ENCODE measurements at regions not wholly inside any gene's neighbourhood (a gene's known extent, or its start where the extent isn't known, plus 50 kb on each side); places are given as distances from the start of the nearest gene placed in this dataset.

DNA sequence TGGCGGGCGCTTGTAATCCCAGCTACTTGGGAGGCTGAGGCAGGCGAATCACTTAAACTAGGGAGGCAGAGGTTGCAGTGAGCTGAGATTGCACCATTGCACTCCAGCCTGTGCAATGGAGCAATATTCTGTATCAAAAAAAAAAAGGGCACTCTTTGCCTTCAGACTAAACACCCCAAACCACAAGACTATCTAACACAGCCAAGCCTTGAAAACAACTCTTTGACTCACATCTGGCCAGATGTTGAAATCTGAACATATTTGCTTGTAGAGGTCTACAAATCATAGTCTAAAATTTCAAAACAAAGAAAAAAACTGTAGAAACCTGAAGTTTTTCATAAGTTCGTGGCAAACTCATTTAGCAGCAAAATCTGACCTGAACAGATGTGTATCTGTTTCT, 94.9 kb downstream of the FAM161A start:
- no peak for FAIRE-seq
- DNase-seq (ENCODE audit: insufficient read length, low spot score): no peak
- TF ChIP-seq POU2F2 (IDR thresholded peaks at IDR 0.05; ENCODE audit: low read depth, low read length) (no peak), SPI1 (IDR thresholded peaks at IDR 0.05; ENCODE audit: low read depth, low read length) (no peak), POLR2A (IDR thresholded peaks at IDR 0.05; ENCODE audit: low read depth, low read length) (no peak), TAF1 (IDR thresholded peaks at IDR 0.05; ENCODE audit: low read depth, low read length) (no peak), PAX5 (IDR thresholded peaks at IDR 0.05; ENCODE audit: insufficient read depth, low read length, severe bottlenecking) (no peak), POLR2AphosphoS5 (IDR thresholded peaks at IDR 0.05; ENCODE audit: low read depth, low read length) (no peak)

DNA sequence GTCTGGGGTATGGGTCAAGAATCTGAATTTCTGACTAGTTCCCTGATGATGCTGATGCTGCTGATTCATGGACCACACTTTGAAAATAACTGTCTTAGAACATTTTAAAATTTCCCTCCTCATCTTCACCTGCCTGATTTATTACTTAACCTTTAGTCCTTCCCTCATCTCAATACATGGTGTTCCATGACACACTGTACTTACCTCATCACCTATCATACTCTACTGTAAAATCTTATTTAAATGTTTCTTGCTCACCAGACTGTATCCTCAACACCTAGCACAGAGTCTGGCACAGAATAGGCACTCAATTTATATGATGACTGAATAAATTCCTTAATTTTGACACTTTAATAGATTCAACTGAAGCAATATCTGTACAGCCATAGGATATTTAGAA, 95.7 kb downstream of the FAM161A start:
- no peak for FAIRE-seq
- no peak for DNase-seq (ENCODE audit: insufficient read length, low spot score)
- TF ChIP-seq POU2F2 (IDR thresholded peaks at IDR 0.05; ENCODE audit: low read depth, low read length): no peak
- TF ChIP-seq PAX5 (IDR thresholded peaks at IDR 0.05; ENCODE audit: insufficient read depth, low read length, severe bottlenecking): no peak
- TF ChIP-seq POLR2A (IDR thresholded peaks at IDR 0.05; ENCODE audit: low read depth, low read length): no peak
- TF ChIP-seq POLR2AphosphoS5 (IDR thresholded peaks at IDR 0.05; ENCODE audit: low read depth, low read length): no peak
- no peak for TF ChIP-seq SPI1 (IDR thresholded peaks at IDR 0.05; ENCODE audit: low read depth, low read length)
- no peak for TF ChIP-seq TAF1 (IDR thresholded peaks at IDR 0.05; ENCODE audit: low read depth, low read length)

DNA sequence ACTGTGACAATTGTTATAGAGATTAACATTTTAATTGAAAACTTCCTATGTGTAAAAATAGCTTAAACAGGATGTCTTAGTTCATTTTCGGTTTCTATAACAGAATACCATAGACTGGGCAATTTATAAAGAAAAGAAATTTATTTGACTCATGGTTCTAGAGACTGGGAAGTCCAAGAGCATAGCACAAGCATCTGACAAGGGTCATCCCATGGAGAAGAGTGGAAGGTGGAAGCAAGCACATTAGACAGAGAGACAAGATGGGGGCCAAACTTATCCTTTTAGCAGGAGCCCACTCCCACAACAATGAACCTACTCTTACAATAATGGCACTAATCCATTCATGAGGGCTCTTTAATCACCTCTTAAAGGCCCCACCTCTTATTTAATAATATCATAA, 100.3 kb downstream of the FAM161A start:
- TF ChIP-seq SPI1 (IDR thresholded peaks at IDR 0.05; ENCODE audit: low read depth, low read length) (no peak), TAF1 (IDR thresholded peaks at IDR 0.05; ENCODE audit: low read depth, low read length) (no peak), POU2F2 (IDR thresholded peaks at IDR 0.05; ENCODE audit: low read depth, low read length) (no peak), POLR2AphosphoS5 (IDR thresholded peaks at IDR 0.05; ENCODE audit: low read depth, low read length) (no peak), POLR2A (IDR thresholded peaks at IDR 0.05; ENCODE audit: low read depth, low read length) (no peak), PAX5 (IDR thresholded peaks at IDR 0.05; ENCODE audit: insufficient read depth, low read length, severe bottlenecking) (no peak)
- no peak for FAIRE-seq
- no peak for DNase-seq (ENCODE audit: insufficient read length, low spot score)

DNA sequence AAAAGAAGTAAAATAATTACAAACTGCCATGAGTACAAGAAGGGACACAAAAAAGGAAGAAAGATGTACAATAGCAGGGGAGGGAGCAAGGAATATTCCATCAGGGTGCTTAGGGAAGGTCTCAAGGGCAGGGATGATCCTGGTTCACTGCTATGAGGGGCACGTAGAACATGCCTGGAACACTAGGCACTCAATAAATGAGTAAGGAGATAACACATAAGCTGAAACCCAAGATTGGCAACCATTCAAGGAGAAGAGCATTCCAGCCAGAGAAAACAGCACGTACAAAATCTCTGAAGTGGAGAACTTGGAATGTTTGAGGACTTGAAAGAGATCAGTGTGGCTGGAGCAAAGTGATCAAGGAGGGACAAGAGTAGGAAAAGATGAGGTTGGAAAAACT, 103.2 kb downstream of the FAM161A start:
- DNase-seq (ENCODE audit: insufficient read length, low spot score): no peak
- TF ChIP-seq POU2F2 (IDR thresholded peaks at IDR 0.05; ENCODE audit: low read depth, low read length): no peak
- no peak for FAIRE-seq

DNA sequence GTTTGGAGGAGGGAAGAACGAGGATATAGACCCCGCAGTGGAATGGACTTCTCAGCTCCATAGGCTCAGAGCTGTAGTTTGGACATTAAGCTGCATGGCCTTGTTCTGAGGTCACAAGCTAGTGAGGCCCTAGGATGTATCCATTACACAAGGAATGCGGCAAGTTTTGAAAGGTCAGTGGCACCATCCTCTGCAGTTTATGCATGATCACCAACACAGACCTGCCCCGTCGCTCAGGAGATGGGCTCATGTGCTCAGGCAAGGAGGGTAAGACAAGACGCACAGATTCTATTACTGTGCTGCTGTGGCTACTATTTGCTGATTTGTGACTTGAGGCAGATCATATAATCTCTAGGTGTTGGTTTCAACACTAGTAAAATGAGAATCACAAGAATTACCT, 110.9 kb downstream of the FAM161A start:
- FAIRE-seq: no peak
- no peak for TF ChIP-seq POLR2AphosphoS5 (IDR thresholded peaks at IDR 0.05; ENCODE audit: low read depth, low read length)
- no peak for TF ChIP-seq TAF1 (IDR thresholded peaks at IDR 0.05; ENCODE audit: low read depth, low read length)
- no peak for TF ChIP-seq POU2F2 (IDR thresholded peaks at IDR 0.05; ENCODE audit: low read depth, low read length)
- TF ChIP-seq PAX5 (IDR thresholded peaks at IDR 0.05; ENCODE audit: insufficient read depth, low read length, severe bottlenecking): no peak
- TF ChIP-seq SPI1 (IDR thresholded peaks at IDR 0.05; ENCODE audit: low read depth, low read length): no peak
- TF ChIP-seq POLR2A (IDR thresholded peaks at IDR 0.05; ENCODE audit: low read depth, low read length): no peak
- no peak for DNase-seq (ENCODE audit: insufficient read length, low spot score)

DNA sequence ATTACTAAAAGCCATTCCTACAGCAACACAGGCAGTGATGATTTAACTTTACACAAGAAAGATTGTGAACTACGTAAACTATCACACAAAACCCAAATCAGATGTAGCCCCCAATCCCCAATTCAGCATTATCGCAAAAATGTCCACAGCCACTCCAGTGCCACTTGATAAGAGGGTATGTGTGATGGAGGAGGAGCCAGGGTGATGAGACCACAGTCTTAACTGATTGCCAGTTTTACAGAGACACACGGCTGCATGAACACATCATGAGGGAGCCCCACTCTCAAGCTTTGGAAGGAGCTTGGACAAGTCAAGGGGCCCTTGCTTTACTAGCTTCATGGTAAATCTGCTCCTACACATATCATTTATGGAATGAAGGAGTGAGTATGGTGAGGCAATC, 116.0 kb downstream of the FAM161A start:
- no peak for FAIRE-seq
- DNase-seq (ENCODE audit: insufficient read length, low spot score): no peak
- TF ChIP-seq POLR2A (IDR thresholded peaks at IDR 0.05; ENCODE audit: low read depth, low read length) (no peak), TAF1 (IDR thresholded peaks at IDR 0.05; ENCODE audit: low read depth, low read length) (no peak), SPI1 (IDR thresholded peaks at IDR 0.05; ENCODE audit: low read depth, low read length) (no peak)

DNA sequence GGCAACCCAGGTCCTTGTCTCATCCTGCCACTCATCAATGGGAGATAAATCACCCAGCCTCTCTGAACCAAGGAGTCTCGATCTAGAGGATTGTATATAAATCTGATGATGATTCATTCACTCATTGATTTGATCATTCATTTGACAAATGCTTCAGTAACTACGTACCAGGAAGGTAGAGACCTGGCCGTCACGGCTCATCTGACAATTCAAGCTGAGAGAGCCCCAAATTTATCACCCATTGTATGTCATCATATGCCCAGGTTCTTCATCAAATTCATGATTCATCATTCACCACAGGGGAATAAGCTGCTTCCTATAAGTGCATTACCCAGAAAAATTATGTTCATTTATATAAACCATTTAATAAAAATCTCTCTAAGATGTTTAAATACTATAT, 116.9 kb downstream of the FAM161A start:
- TF ChIP-seq POLR2AphosphoS5 (IDR thresholded peaks at IDR 0.05; ENCODE audit: low read depth, low read length): no peak
- TF ChIP-seq POLR2A (IDR thresholded peaks at IDR 0.05; ENCODE audit: low read depth, low read length): no peak
- no peak for TF ChIP-seq PAX5 (IDR thresholded peaks at IDR 0.05; ENCODE audit: insufficient read depth, low read length, severe bottlenecking)
- TF ChIP-seq SPI1 (IDR thresholded peaks at IDR 0.05; ENCODE audit: low read depth, low read length): no peak
- TF ChIP-seq POU2F2 (IDR thresholded peaks at IDR 0.05; ENCODE audit: low read depth, low read length): no peak
- TF ChIP-seq TAF1 (IDR thresholded peaks at IDR 0.05; ENCODE audit: low read depth, low read length): no peak
- no peak for FAIRE-seq
- no peak for DNase-seq (ENCODE audit: insufficient read length, low spot score)

DNA sequence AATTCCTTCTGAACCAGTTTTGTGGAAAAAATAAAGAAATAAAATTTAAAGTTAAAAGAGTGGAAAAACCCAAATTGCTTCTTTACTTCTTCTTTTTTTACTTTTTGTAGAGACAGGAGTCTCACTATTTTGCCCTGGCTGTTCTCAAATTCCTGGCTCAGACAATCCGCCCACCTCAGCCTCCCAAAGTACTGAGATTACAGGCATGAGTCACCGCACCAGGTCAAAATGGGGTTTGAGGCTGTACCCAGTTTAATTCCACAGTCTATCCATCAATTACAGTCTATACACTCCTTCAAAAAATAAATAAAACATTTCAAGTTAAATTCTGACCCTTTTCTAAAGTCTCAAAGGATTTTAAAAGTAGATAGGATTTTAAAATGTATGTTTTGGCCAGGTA, 120.3 kb downstream of the FAM161A start:
- no peak for TF ChIP-seq SPI1 (IDR thresholded peaks at IDR 0.05; ENCODE audit: low read depth, low read length)
- TF ChIP-seq PAX5 (IDR thresholded peaks at IDR 0.05; ENCODE audit: insufficient read depth, low read length, severe bottlenecking): no peak
- no peak for TF ChIP-seq TAF1 (IDR thresholded peaks at IDR 0.05; ENCODE audit: low read depth, low read length)
- TF ChIP-seq POLR2A (IDR thresholded peaks at IDR 0.05; ENCODE audit: low read depth, low read length): no peak
- TF ChIP-seq POLR2AphosphoS5 (IDR thresholded peaks at IDR 0.05; ENCODE audit: low read depth, low read length): no peak
- no peak for TF ChIP-seq POU2F2 (IDR thresholded peaks at IDR 0.05; ENCODE audit: low read depth, low read length)
- no peak for FAIRE-seq
- no peak for DNase-seq (ENCODE audit: insufficient read length, low spot score)

DNA sequence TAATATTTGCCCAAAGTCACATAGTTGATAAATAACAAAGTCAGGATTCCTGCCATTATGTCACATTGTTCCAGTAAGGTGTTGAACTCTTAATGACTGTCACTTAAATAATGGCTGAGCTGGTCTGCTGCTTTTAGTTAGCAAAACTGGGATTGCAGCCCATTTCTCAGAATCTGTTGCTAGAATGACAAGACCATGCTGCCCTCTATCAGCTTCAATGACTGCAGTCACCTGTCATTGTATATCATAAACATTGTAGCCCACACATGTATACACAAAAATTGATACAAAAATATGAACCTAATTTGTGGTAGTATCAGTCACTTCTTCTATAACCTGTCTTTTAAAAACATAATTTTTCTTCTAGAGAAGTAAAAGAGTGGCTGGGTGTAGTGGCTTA, 121.1 kb downstream of the FAM161A start:
- DNase-seq (ENCODE audit: insufficient read length, low spot score) (no peak), FAIRE-seq (no peak)
- no peak for TF ChIP-seq TAF1 (IDR thresholded peaks at IDR 0.05; ENCODE audit: low read depth, low read length)
- no peak for TF ChIP-seq SPI1 (IDR thresholded peaks at IDR 0.05; ENCODE audit: low read depth, low read length)
- TF ChIP-seq POLR2A (IDR thresholded peaks at IDR 0.05; ENCODE audit: low read depth, low read length): no peak
- no peak for TF ChIP-seq PAX5 (IDR thresholded peaks at IDR 0.05; ENCODE audit: insufficient read depth, low read length, severe bottlenecking)
- TF ChIP-seq POU2F2 (IDR thresholded peaks at IDR 0.05; ENCODE audit: low read depth, low read length): no peak
- TF ChIP-seq POLR2AphosphoS5 (IDR thresholded peaks at IDR 0.05; ENCODE audit: low read depth, low read length): no peak

DNA sequence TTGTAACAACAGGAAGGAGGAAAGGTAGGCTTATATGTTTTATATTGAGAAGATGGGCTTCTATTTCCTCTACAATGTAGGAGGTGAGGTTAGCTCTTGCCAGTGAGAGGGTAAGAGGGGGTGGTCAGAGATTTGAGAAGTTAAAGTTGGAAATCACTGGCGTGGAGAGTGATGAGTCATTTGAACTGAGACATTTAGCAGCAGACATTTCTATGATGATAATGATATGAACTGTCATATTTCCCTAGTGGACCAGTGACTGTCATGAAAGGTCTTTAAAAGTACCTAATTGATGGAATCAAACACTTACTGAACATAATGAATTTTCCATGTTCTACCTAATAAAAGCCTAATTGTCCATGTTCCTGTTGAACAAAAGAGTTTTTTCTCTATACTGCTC, 126.1 kb downstream of the FAM161A start:
- TF ChIP-seq POLR2AphosphoS5 (IDR thresholded peaks at IDR 0.05; ENCODE audit: low read depth, low read length) (no peak), SPI1 (IDR thresholded peaks at IDR 0.05; ENCODE audit: low read depth, low read length) (no peak), POLR2A (IDR thresholded peaks at IDR 0.05; ENCODE audit: low read depth, low read length) (no peak), POU2F2 (IDR thresholded peaks at IDR 0.05; ENCODE audit: low read depth, low read length) (no peak), TAF1 (IDR thresholded peaks at IDR 0.05; ENCODE audit: low read depth, low read length) (no peak), PAX5 (IDR thresholded peaks at IDR 0.05; ENCODE audit: insufficient read depth, low read length, severe bottlenecking) (no peak)
- FAIRE-seq: no peak
- no peak for DNase-seq (ENCODE audit: insufficient read length, low spot score)

Measured in GM12891 (cell line).